Psoas muscle (tissue), 7 donors: ENCODE measurements at regions not wholly inside any gene's neighbourhood (a gene's known extent, or its start where the extent isn't known, plus 50 kb on each side); places are given as distances from the start of the nearest gene placed in this dataset.
"Not testable (repeated sequence)": the region's sequence is repeated elsewhere in the genome, so short reads cannot be mapped to it uniquely, and the experiment has no call there.

Source experiments
- ATAC-seq, 4 donors: fragments of 200-7000 bp; cut with Tn5 transposase; one replicate each; pipeline ENCODE4 v1.9.1; 2020; ENCODE audit warnings: moderate library complexity in 3 of 4, mild to moderate bottlenecking in 2 of 4
- DNase-seq, 2 donors: peaks; one replicate each; pipeline ENCODE4 v3.0.0-alpha.2; 2020
- H3K27ac ChIP-seq: fragments of 200-600 bp; one replicate; pipeline ENCODE4 v1.8.0; 2022
- H3K27me3 ChIP-seq, 3 donors: fragments of 200-600 bp in 1 of 3; one replicate each; pipeline versions ENCODE4 v1.6.1 to v1.8.0; 2013 to 2022; ENCODE audit warnings: low read length in 2 of 3, mild to moderate bottlenecking in 2 of 3, moderate library complexity in 1 of 3; ENCODE audit not compliant: insufficient read depth in 3 of 3
- H3K36me3 ChIP-seq, 2 donors: fragments of 200-600 bp in 1 of 2; one replicate each; pipeline versions ENCODE4 v1.6.1 to v1.8.0; 2013 to 2022; ENCODE audit warnings: low read depth in 1 of 2, mild to moderate bottlenecking in 1 of 2, moderate library complexity in 1 of 2; ENCODE audit not compliant: insufficient read depth in 1 of 2
- H3K4me1 ChIP-seq: fragments of 200-600 bp; one replicate; pipeline ENCODE4 v1.8.0; 2022
- H3K4me3 ChIP-seq: fragments of 200-600 bp; one replicate; pipeline ENCODE4 v1.8.0; 2022; ENCODE audit warnings: mild to moderate bottlenecking
- H3K9me3 ChIP-seq: fragments of 200-600 bp; one replicate; pipeline ENCODE4 v1.8.0; 2022
- WGBS, 3 donors: extraction: QIAGEN DNeasy Blood & Tissue Kit; methylation state at CpG; one replicate each; pipeline versions ENCODE4 v1.1.6 to v1.1.7; 2013; 5-methylcytosine and 5-hydroxymethylcytosine counted together
- intact Hi-C, 2 donors: fragments of 100-400 bp; cut with DNase I; formaldehyde crosslinking; loops; one replicate each; pipeline versions ENCODE4 v1.11.0 to v1.14.2; 2022
- donor health status: healthy with polysubstance abuse.
- donor health status: DM: no; HTN: no; CAD: no; lungs with moderate emphysema.
- donor health status: Bipolar disorder and iron deficiency.
- donor health status: healthy.
- donor health status: DM: yes; HTN: yes; CAD: no.
- donor health status: DM: no; HTN: no; CAD: no.
- donor health status: DM: yes; HTN: yes; CAD: no.

GRCh38 chr15:20473465-20473864 lies 68.1 kb downstream of the GOLGA6L6 start:
- H3K27ac ChIP-seq, H3K9me3 ChIP-seq, DNase-seq, ATAC-seq, H3K27me3 ChIP-seq, intact Hi-C loops, H3K36me3 ChIP-seq, H3K4me3 ChIP-seq, H3K4me1 ChIP-seq: not testable (repeated sequence)
- WGBS, 3 donors, result no CpG with 5 or more reads among the region's 2 CpGs

- H3K27ac ChIP-seq, ATAC-seq, H3K9me3 ChIP-seq, intact Hi-C loops, H3K4me1 ChIP-seq, H3K27me3 ChIP-seq, H3K36me3 ChIP-seq, DNase-seq, H3K4me3 ChIP-seq: not testable (repeated sequence)
- WGBS, 3 donors, result 82 to 86% (median 86%) methylated on average over 3 of the region's 4 CpGs
These were observed 68.6 kb downstream of the GOLGA6L6 start for GRCh38 chr15:20472983-20473382.

GRCh38 chr15:20470810-20471209 lies 70.8 kb downstream of the GOLGA6L6 start:
- WGBS, 3 donors, result no CpG with 5 or more reads among the region's 6 CpGs
- H3K27ac ChIP-seq, DNase-seq, intact Hi-C loops, H3K27me3 ChIP-seq, H3K9me3 ChIP-seq, H3K36me3 ChIP-seq, H3K4me3 ChIP-seq, ATAC-seq, H3K4me1 ChIP-seq: not testable (repeated sequence)

- intact Hi-C loops, ATAC-seq, H3K27ac ChIP-seq, DNase-seq, H3K36me3 ChIP-seq, H3K4me3 ChIP-seq, H3K4me1 ChIP-seq, H3K27me3 ChIP-seq, H3K9me3 ChIP-seq: not testable (repeated sequence)
- 100% methylated on average over 1 of the region's 3 CpGs; no CpG with 5 or more reads in 2 of the 3 donors for WGBS, 3 donors
These were observed 100.5 kb downstream of the GOLGA6L6 start for GRCh38 chr15:20441138-20441537.

GRCh38 chr15:20440390-20440789 lies 101.2 kb downstream of the GOLGA6L6 start:
- H3K4me1 ChIP-seq, ATAC-seq, H3K27ac ChIP-seq, H3K4me3 ChIP-seq, H3K36me3 ChIP-seq, H3K9me3 ChIP-seq, H3K27me3 ChIP-seq, intact Hi-C loops, DNase-seq: not testable (repeated sequence)
- WGBS, 3 donors, result 80 to 88% (median 83%) methylated on average over 10 to 11 of the region's 11 CpGs

- H3K9me3 ChIP-seq, H3K27ac ChIP-seq, intact Hi-C loops, H3K36me3 ChIP-seq, ATAC-seq, DNase-seq, H3K4me3 ChIP-seq, H3K4me1 ChIP-seq, H3K27me3 ChIP-seq: not testable (repeated sequence)
- WGBS, 3 donors, result 84 to 98% (median 89%) methylated on average over 10 to 11 of the region's 15 CpGs
These were observed 102.5 kb downstream of the GOLGA6L6 start for GRCh38 chr15:20439111-20439510.

GRCh38 chr15:20438255-20438654 lies 103.3 kb downstream of the GOLGA6L6 start:
- H3K4me3 ChIP-seq, H3K36me3 ChIP-seq, intact Hi-C loops, H3K9me3 ChIP-seq, DNase-seq, H3K27ac ChIP-seq, H3K4me1 ChIP-seq, ATAC-seq, H3K27me3 ChIP-seq: not testable (repeated sequence)
- 77 to 88% (median 82%) methylated on average over 4 of the region's 8 CpGs for WGBS, 3 donors

GRCh38 chr15:20433468-20433867 lies 108.1 kb downstream of the GOLGA6L6 start:
- no CpG with 5 or more reads among the region's 7 CpGs for WGBS, 3 donors
- H3K36me3 ChIP-seq, intact Hi-C loops, ATAC-seq, H3K4me1 ChIP-seq, DNase-seq, H3K9me3 ChIP-seq, H3K27me3 ChIP-seq, H3K4me3 ChIP-seq, H3K27ac ChIP-seq: not testable (repeated sequence)

- H3K9me3 ChIP-seq, H3K27ac ChIP-seq, H3K4me1 ChIP-seq, DNase-seq, intact Hi-C loops, ATAC-seq, H3K27me3 ChIP-seq, H3K4me3 ChIP-seq, H3K36me3 ChIP-seq: not testable (repeated sequence)
- no CpG with 5 or more reads among the region's 11 CpGs for WGBS, 3 donors
These were observed 111.1 kb downstream of the GOLGA6L6 start for GRCh38 chr15:20430495-20430894.

- H3K4me3 ChIP-seq, intact Hi-C loops, H3K27me3 ChIP-seq, H3K4me1 ChIP-seq, H3K9me3 ChIP-seq, DNase-seq, H3K36me3 ChIP-seq, H3K27ac ChIP-seq: not testable (repeated sequence)
- WGBS, 3 donors, result 26 to 29% (median 26%) methylated on average over 2 of the region's 2 CpGs
- ATAC-seq, result peak in 1 of 4 donors; percentile 23
These were observed 120.9 kb downstream of the GOLGA6L6 start for GRCh38 chr15:20420710-20421109.

- H3K4me1 ChIP-seq, H3K27me3 ChIP-seq, H3K4me3 ChIP-seq, H3K9me3 ChIP-seq, intact Hi-C loops, H3K27ac ChIP-seq, H3K36me3 ChIP-seq, ATAC-seq, DNase-seq: not testable (repeated sequence)
- WGBS, 3 donors, result 60 to 69% (median 60%) methylated on average over 7 of the region's 7 CpGs
These were observed 125.0 kb downstream of the GOLGA6L6 start for GRCh38 chr15:20416618-20417017.

GRCh38 chr15:20409667-20410198 lies 131.9 kb downstream of the GOLGA6L6 start:
- H3K4me1 ChIP-seq, ATAC-seq, H3K4me3 ChIP-seq, DNase-seq, H3K36me3 ChIP-seq, H3K27ac ChIP-seq, intact Hi-C loops, H3K9me3 ChIP-seq, H3K27me3 ChIP-seq: not testable (repeated sequence)
- WGBS, 3 donors, result 89 to 90% (median 89%) methylated on average over 4 of the region's 4 CpGs
